B cell (primary cell): ENCODE measurements at regions not wholly inside any gene's neighbourhood (a gene's known extent, or its start where the extent isn't known, plus 50 kb on each side); places are given as distances from the start of the nearest gene placed in this dataset.

Experiments used
- ATAC-seq: fragments of 200-7000 bp; cut with Tn5 transposase; one replicate; pipeline ENCODE4 v1.10.0; 2021; ENCODE audit warnings: low read depth, mild to moderate bottlenecking, moderate number of reproducible peaks, moderate library complexity
- CTCF ChIA-PET: fragments of 350-600 bp; sonication (Branson Sonifier 250); formaldehyde crosslinking; loops from one replicate; lab custom pipeline; 2021; ENCODE audit warnings: antibody characterized with exemption, inconsistent platforms; lab: Charles Lee
- POLR2A ChIA-PET: fragments of 350-600 bp; sonication (Branson Sonifier 250); formaldehyde crosslinking; loops from one replicate; lab custom pipeline; 2021; ENCODE audit warnings: antibody characterized with exemption; lab: Charles Lee
- DNase-seq: peaks from one replicate; pipeline ENCODE4 v3.0.0; 2013
- H2AFZ ChIP-seq: 2 replicates; pipeline ENCODE4 v1.6.1; 2012; ENCODE audit warnings: mild to moderate bottlenecking, low read depth, low read length; ENCODE audit not compliant: insufficient read depth, poor library complexity, severe bottlenecking
- H3K27ac ChIP-seq, 2 donors: 1 replicate in 1 of 2; 2 replicates in 1 of 2; pipeline ENCODE4 v1.5.1; 2012 to 2013; ENCODE audit warnings: low read length in 2 of 2, mild to moderate bottlenecking in 2 of 2, moderate library complexity in 1 of 2
- H3K27me3 ChIP-seq, 4 experiments: fragments of 200-600 bp in 1 of 4; sonication (generic) in 1 of 4; replicated peaks in 1 of 4; 1 replicate in 2 of 4; 2 replicates in 2 of 4; pipeline versions ENCODE4 v1.6.1 to v1.7.0; 2013 to 2016; ENCODE audit warnings: low read length in 3 of 4, mild to moderate bottlenecking in 2 of 4, mixed read lengths in 1 of 4, moderate library complexity in 1 of 4; ENCODE audit not compliant: insufficient read depth in 4 of 4, control insufficient read depth in 3 of 4; ENCODE audit errors: control extremely low read depth in 1 of 4
- H3K36me3 ChIP-seq, 2 experiments: replicated peaks in 1 of 2; 1 replicate in 1 of 2; 2 replicates in 1 of 2; pipeline versions ENCODE4 v1.6.1 to v1.7.1; 2013; ENCODE audit warnings: low read length in 1 of 2; ENCODE audit not compliant: insufficient read depth in 2 of 2, control insufficient read depth in 1 of 2; ENCODE audit errors: control extremely low read depth in 1 of 2, extremely low read depth in 1 of 2
- H3K4me1 ChIP-seq, 2 donors: fragments of 200-600 bp in 1 of 2; sonication (generic) in 1 of 2; 1 replicate in 1 of 2; 2 replicates in 1 of 2; pipeline versions ENCODE4 v1.5.1 to v1.6.1; 2013 to 2017; ENCODE audit warnings: low read length in 2 of 2; ENCODE audit not compliant: control insufficient read depth in 2 of 2, insufficient read depth in 2 of 2
- H3K4me2 ChIP-seq: replicated peaks from 2 replicates; pipeline ENCODE3; 2012; ENCODE audit warnings: mild to moderate bottlenecking, low read depth, low read length; ENCODE audit not compliant: poor library complexity, severe bottlenecking
- H3K4me3 ChIP-seq, 5 experiments: fragments of 200-600 bp in 1 of 5; sonication (generic) in 1 of 5; 1 replicate in 3 of 5; 2 replicates in 2 of 5; pipeline versions ENCODE4 v1.5.1 to v1.7.0; 2011 to 2016; ENCODE audit warnings: low read length in 4 of 5, mild to moderate bottlenecking in 4 of 5, low read depth in 2 of 5, control low read depth in 1 of 5, moderate library complexity in 1 of 5; ENCODE audit not compliant: insufficient read depth in 1 of 5; ENCODE audit errors: control extremely low read depth in 1 of 5, extremely low read depth in 1 of 5
- H3K79me2 ChIP-seq: fragments of 200-600 bp; sonication (generic); one replicate; pipeline ENCODE4 v1.6.0; 2016; ENCODE audit warnings: low read length; ENCODE audit not compliant: control insufficient read depth, insufficient read depth
- H3K9ac ChIP-seq: fragments of 200-600 bp; sonication (generic); 2 replicates; pipeline ENCODE4 v1.6.1; 2017; ENCODE audit warnings: mild to moderate bottlenecking, low read length, moderate library complexity
- H3K9me3 ChIP-seq, 3 donors: one replicate each; pipeline versions ENCODE4 v1.6.1 to v1.7.1; 2013; ENCODE audit warnings: low read length in 2 of 3; ENCODE audit not compliant: control insufficient read depth in 2 of 3, insufficient read depth in 1 of 3; ENCODE audit errors: control extremely low read depth in 1 of 3
- H4K20me1 ChIP-seq: 2 replicates; pipeline ENCODE4 v1.6.0; 2012; ENCODE audit warnings: mild to moderate bottlenecking, low read length; ENCODE audit not compliant: insufficient read depth, control insufficient read depth, poor library complexity, severe bottlenecking
- H3K27ac Mint-ChIP-seq: one replicate; pipeline ENCODE4 v1.8.0; 2021; ENCODE audit warnings: mixed read lengths
- H3K27me3 Mint-ChIP-seq: one replicate; pipeline ENCODE4 v1.8.0; 2021; ENCODE audit warnings: mixed read lengths
- H3K4me1 Mint-ChIP-seq: one replicate; pipeline ENCODE4 v1.8.0; 2021; ENCODE audit warnings: mixed read lengths
- H3K4me3 Mint-ChIP-seq: one replicate; pipeline ENCODE4 v1.8.0; 2021; ENCODE audit warnings: mixed read lengths
- H3K9me3 Mint-ChIP-seq: one replicate; pipeline ENCODE4 v1.8.0; 2022; ENCODE audit warnings: mixed read lengths; ENCODE audit not compliant: insufficient read depth
- CTCF ChIP-seq: fragments of 200-600 bp; IDR thresholded peaks from one replicate; pipeline ENCODE4 v1.8.0; 2022; ENCODE audit warnings: antibody characterized with exemption, mild to moderate bottlenecking
- EZH2 ChIP-seq: IDR thresholded peaks from 2 replicates; pipeline ENCODE4 v1.6.1; 2012; ENCODE audit warnings: borderline replicate concordance, low read depth, mild to moderate bottlenecking, moderate library complexity, low read length; ENCODE audit not compliant: insufficient read depth, poor library complexity, severe bottlenecking
- WGBS: methylation state at CpG from one replicate; pipeline ENCODE4 v1.1.5; 2013; ENCODE audit warnings: missing lambda C conversion rate; ENCODE audit not compliant: insufficient coverage; 5-methylcytosine and 5-hydroxymethylcytosine counted together
- intact Hi-C: fragments of 100-400 bp; cut with micrococcal nuclease; formaldehyde crosslinking; loops from one replicate; pipeline ENCODE4 v1.10.0; 2022

DNA sequence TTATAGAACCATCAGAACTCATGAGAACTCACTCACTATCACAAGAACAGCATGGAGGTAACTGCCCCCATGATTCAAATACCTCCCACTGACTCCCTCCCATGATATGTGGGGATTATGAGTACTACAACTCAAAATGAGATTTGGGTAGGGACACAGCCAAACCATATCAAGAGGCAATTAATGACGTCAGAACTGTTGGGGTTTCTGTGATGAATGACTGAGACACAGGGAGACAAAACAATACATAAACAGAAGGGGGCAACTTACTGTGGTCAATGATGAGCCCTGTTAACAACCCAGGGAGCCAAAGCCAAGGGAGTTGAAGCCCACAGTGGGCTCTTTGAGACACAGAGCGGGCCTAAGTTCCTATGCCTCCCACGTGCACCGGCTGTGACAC lies 171.3 kb upstream of the GHITM start:
- H4K20me1 ChIP-seq: no peaks in the 10 kb centered on the region
- H3K4me1 Mint-ChIP-seq: no peaks in the 10 kb centered on the region
- H3K9me3 Mint-ChIP-seq: no peaks in the 10 kb centered on the region
- TF ChIP-seq CTCF (no peak), EZH2 (no peak)
- H3K4me1 ChIP-seq: no peaks in the 10 kb centered on the region
- no peak overlapping the region for H3K4me2 ChIP-seq
- H3K27ac Mint-ChIP-seq: no peak overlapping the region
- peaks cover 0 to 2% (median 0%) of the 10 kb centered on the region in 3 donors for H3K9me3 ChIP-seq
- no peak overlapping the region for H3K9ac ChIP-seq
- ChIA-PET POLR2A (no interaction called here), CTCF (no interaction called here)
- no peak overlapping the region for H2AFZ ChIP-seq
- ATAC-seq (no peak), DNase-seq (no peak)
- no peak overlapping the region for H3K4me3 Mint-ChIP-seq
- H3K4me3 ChIP-seq: no peak overlapping the region
- intact Hi-C loops: no loop called here
- 97% methylated on average over 3 of the region's 4 CpGs for WGBS
- H3K36me3 ChIP-seq: no peaks in the 10 kb centered on the region
- no peak overlapping the region for H3K27ac ChIP-seq
- H3K27me3 Mint-ChIP-seq: no peaks in the 10 kb centered on the region
- H3K27me3 ChIP-seq: no peaks in the 10 kb centered on the region
- H3K79me2 ChIP-seq: no peaks in the 10 kb centered on the region

GRCh38 chr10:83978681-83979383 lies 160.5 kb upstream of the GHITM start:
- Histone ChIP-seq H4K20me1 (no peaks in the 10 kb centered on the region), H3K4me1 (no peaks in the 10 kb centered on the region), H3K4me3 (no peak overlapping the region), H3K27me3 (no peaks in the 10 kb centered on the region), H3K9me3 (no peaks in the 10 kb centered on the region), H2AFZ (no peak overlapping the region), H3K79me2 (no peaks in the 10 kb centered on the region), H3K9ac (no peak overlapping the region), H3K27ac (no peak overlapping the region), H3K4me2 (no peak overlapping the region), H3K36me3 (no peaks in the 10 kb centered on the region)
- no peak for ATAC-seq
- no peaks in the 10 kb centered on the region for H3K4me1 Mint-ChIP-seq
- H3K4me3 Mint-ChIP-seq: no peak overlapping the region
- TF ChIP-seq CTCF: no peak
- no peak for TF ChIP-seq EZH2
- H3K27me3 Mint-ChIP-seq: no peaks in the 10 kb centered on the region
- DNase-seq: no peak
- H3K9me3 Mint-ChIP-seq: no peaks in the 10 kb centered on the region
- CTCF ChIA-PET: no interaction called here
- no peak overlapping the region for H3K27ac Mint-ChIP-seq
- POLR2A ChIA-PET: no interaction called here
- intact Hi-C loops: no loop called here
- 97% methylated on average over 4 of the region's 5 CpGs for WGBS
